GM18861 (cell line): ENCODE measurements at regions not wholly inside any gene's neighbourhood (a gene's known extent, or its start where the extent isn't known, plus 50 kb on each side); places are given as distances from the start of the nearest gene placed in this dataset.

Experiments
- ATAC-seq: cut with Tn5 transposase; IDR thresholded peaks from one replicate; pipeline ENCODE4 v1.9.1; 2021; ENCODE audit not compliant: unreplicated experiment

DNA sequence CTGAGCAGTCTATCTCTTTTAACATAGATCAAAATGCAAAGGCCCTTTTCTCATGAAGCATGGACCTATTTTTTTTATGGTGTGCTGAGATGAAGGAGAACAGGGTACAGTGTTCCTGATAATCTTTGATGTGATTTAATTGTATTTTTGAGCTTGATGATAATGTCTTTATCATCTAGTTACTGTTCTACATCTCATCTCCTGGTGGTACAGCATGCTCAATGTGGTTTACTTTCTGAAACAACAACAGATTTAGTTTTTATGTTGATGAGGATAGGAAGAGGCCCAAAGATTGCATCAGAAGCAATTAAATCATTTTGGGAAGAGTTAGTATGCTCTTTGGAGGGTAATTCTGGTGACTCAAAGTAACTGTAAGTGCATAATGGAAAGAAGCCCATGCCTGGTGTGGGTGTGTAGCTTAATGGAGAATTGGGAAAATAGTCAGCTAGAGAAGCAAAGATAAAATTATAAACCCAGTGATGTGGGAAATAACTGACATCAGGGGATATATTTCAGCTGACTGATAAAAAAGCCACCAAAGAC is 123.0 kb upstream of the KCNN2 start:
- ATAC-seq = no peak

DNA sequence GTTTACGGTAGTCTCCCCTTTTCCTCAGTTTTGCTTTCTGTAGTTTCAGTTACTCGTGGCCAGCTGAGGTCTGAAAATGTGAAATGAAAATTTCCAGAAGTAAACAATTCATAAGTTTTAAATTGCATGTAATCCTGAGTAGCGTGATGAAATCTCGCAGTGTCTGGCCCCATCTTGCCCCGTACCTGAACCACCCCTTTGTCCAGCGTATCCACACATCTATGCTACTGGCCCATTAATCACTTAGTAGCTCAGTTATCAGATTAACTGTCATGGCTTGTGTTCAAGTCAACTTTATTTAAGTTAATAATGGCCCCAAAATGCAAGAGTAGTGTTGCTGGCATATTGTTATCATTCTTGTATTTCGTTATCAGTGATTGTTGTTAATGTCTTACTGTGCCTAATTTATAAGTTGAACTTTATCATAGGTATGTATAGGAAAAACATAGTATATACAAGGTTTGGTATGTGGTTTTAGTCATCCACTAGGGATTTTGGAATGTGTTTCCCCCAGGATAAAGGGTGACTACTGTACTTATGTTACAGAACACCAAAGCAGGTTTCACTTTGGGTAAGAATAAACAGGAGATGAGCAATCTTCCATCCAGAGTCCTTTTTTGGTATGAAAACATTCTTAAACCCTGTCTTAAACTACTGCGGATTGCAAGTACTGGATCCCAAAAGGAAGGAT is 118.4 kb upstream of the KCNN2 start:
- no peak for ATAC-seq

GRCh38 chr5:114243972-114244317 is 117.9 kb upstream of the KCNN2 start:
- ATAC-seq = peak; percentile 39

DNA sequence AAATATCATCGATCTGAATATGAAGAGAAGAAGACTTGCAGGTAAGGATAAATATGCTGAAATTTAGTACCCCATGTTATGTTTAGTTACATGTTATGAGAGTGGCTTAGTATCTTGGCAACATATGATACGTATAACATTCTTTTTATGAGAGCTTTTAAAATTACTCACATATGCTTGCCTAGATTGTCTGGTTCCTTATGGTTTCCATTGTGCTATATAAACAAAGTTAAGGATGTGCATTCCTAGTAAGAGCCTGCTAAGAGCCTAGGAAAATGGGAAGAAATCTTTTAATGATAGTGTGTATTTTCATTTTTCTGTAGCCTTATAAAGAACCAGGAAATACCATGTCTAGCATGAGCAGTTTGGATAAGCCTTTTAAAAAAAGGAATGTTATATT is 112.0 kb upstream of the KCNN2 start:
- ATAC-seq = no peak

GRCh38 chr5:114250536-114250935 is 111.3 kb upstream of the KCNN2 start:
- no peak for ATAC-seq

GRCh38 chr5:114252226-114252625 is 109.6 kb upstream of the KCNN2 start:
- no peak for ATAC-seq

GRCh38 chr5:114255260-114255659 is 106.6 kb upstream of the KCNN2 start:
- no peak for ATAC-seq

- ATAC-seq = no peak
Observed at GRCh38 chr5:114261989-114262388, 99.9 kb upstream of the KCNN2 start.

DNA sequence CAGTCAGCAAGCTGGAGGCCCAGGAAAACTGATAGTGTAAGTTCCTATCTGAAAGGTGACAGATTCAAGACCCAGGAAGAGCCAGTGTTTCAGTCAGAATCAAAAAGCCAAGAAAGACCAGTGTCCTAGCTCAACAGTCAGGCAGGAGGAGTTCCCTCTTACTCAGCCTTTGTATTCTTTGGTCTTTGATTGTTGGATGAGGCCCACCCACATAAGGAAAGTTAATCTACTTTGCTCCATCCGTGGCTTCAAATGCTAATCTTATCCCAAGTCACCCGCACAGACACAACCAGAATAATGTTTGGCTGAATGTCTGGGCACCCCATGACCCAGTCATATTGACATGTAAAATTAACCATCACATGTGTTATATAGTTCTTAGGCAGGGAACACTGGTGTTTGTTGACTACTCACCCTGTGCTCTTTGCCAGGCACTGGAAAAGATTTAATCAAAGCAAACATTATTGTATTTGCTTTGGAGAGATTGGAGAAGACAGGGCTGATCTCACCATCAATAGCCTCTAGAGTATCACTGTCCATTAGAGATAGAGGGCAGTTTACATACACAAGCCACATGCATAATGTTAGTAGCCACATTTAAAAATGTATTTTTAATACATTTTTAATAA is 96.3 kb upstream of the KCNN2 start:
- no peak for ATAC-seq

DNA sequence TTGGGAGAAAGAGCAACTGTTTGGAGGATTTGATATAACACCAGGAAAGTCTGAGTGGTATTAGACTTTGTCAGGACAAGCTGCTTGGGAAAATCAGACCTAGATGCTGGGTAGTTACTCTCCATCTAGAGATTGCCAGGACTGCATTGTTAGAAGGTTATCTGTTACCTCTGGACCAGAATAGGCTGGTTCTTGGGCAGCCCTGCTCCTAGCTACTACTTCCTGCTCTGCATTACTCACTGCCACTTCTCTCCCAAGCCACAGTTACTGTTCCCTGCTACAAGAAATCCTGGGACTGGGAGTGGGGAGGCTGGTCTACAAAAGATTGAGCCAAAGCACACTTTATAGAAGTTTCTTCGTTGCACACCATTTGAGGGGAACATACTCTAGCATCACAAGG is 95.5 kb upstream of the KCNN2 start:
- ATAC-seq = no peak

GRCh38 chr5:114296191-114296590 is 65.7 kb upstream of the KCNN2 start:
- ATAC-seq = no peak

GRCh38 chr5:114297915-114298314 is 64.0 kb upstream of the KCNN2 start:
- no peak for ATAC-seq

GRCh38 chr5:114305402-114306207 is 56.3 kb upstream of the KCNN2 start:
- peak; percentile 66 for ATAC-seq

DNA sequence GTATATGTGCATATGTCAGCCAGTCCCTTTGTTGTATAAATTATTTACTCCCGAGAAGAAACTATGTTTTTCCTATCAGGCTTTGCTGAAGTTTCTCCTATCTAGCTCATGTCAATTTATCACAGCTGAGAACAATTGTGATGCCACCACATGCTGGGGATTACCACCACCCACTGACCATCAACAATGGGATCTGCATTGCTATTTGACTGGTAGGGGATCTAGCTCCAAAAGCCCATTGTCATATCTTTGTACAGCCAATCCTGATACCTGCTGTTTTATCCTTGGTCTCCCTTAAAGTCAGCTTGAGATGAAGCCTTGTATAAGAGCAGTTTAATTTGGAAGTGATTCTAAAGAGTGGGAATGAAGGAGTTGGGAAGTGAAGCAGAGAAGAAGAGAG is 53.9 kb upstream of the KCNN2 start:
- no peak for ATAC-seq

GRCh38 chr5:114308508-114308907 is 53.4 kb upstream of the KCNN2 start:
- no peak for ATAC-seq

DNA sequence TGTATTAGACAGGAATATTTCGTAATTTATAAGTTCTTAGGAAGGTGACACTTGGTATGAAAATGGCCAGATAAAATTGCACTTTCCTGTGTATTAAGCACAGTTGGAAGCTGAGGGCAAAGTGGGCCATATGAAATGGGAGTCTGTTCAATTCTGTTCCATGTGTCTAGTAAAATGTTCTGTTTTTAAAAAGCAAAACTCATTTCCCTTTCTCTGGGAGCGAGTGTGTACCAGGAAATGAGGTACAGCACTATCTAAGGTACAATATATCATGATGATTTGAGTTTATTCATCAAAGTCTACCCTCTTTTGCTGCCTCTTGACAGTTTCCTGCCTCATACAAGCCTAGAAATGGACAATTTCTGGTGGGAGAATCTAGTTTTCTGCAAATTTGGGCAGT is 51.2 kb upstream of the KCNN2 start:
- ATAC-seq = no peak

DNA sequence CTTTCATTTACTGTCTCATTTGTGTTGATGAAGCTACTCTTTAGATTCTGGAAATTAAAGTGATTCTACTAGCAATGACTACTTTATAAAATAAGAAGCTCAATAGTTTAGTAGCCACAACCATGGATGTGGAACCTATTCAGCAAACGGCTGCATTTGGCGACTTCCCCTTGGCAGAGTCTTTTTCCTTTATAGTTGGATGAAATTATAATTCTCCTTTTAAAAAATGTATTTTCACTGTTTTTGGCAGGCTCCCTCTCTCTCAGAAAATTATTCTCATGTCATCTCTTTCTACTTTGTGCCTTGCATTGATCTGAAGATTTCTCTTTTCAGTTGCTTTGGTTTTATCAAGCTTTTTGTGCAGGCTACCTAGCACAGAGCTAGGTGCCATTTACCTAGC is 50.6 kb upstream of the KCNN2 start:
- ATAC-seq = no peak

DNA sequence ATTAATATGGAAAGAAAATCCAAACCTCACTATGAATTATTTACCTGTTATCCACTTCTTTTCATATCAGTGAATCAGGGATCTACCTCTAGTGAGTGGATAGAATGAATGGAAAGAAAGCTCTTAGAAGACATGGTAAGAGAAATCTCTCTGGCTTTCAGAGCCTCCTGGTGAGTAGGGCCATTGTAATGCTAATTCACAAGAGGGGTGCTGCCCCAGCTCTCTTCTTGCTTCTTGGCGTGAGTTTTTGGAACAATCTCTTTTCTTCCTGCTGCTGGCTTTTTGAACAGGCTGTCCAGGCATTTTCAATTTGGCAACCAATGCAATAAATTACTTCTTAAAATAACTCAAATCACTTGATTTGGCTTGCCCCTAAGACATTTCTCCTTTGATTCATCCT is 49.9 kb upstream of the KCNN2 start:
- no peak for ATAC-seq
